ENCODE measurements at regions not wholly inside any gene's neighbourhood (a gene's known extent, or its start where the extent isn't known, plus 50 kb on each side); places are given as distances from the start of the nearest gene placed in this dataset.

- no peak for TF ChIP-seq CTCF (IDR thresholded peaks at IDR 0.05)
- intact Hi-C loops (cut with DNase I; ENCODE audit: low total_unique reads) = no loop called here
Measured at GRCh38 chr11:113596658-113597057, 109.5 kb downstream of the TMPRSS5 start.

DNA sequence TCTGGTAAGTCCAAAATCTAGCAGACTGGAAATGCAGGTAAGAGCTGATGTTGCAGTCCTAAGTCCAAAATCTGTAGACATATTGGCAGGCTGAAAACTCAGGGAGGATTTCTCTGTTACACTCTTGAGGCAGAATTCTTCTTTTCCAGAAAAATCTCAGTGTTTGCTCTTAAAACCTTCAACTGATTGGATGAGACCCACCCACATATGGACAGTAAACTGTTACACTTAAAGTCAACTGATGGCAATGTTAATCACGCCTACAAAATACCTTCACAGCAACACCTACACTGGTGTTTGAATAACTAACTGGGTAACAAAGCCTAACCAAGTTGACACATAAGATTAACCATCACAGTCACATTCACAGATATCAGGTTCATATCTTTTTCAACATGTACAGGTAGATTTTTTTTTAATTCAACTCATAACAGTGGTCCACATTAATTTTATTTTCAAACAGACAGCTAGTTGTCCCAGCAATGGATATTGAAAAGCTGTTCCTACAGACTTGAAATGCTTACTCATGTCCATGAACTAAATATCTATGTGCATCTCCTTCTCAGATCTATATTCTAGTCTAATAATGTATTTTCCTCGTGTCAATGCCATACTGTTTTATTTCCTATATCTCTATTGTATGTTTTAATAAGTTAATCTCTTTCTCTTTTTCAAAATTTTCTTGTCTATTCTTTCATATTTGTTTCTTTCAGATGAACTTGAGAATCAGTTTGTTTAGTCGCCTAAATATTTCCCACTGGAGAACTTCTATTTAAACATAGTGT, 110.1 kb downstream of the TMPRSS5 start:
- intact Hi-C loops (cut with DNase I; ENCODE audit: low total_unique reads) = no loop called here
- no peaks in the 10 kb centered on the region for H3K27me3 ChIP-seq

More at GRCh38 chr11:113596658-113597057, 109.5 kb downstream of the TMPRSS5 start:
- no peak overlapping the region for H3K27ac ChIP-seq
- peaks cover 0 to 18% (median 7%) of the 10 kb centered on the region in 4 donors for H3K4me1 ChIP-seq
- no peaks in the 10 kb centered on the region for H3K36me3 ChIP-seq
- H3K9me3 ChIP-seq = no peaks in the 10 kb centered on the region
- no peak for DNase-seq
- no peak overlapping the region for H3K4me3 ChIP-seq
- no peaks in the 10 kb centered on the region for H3K27me3 ChIP-seq

DNA sequence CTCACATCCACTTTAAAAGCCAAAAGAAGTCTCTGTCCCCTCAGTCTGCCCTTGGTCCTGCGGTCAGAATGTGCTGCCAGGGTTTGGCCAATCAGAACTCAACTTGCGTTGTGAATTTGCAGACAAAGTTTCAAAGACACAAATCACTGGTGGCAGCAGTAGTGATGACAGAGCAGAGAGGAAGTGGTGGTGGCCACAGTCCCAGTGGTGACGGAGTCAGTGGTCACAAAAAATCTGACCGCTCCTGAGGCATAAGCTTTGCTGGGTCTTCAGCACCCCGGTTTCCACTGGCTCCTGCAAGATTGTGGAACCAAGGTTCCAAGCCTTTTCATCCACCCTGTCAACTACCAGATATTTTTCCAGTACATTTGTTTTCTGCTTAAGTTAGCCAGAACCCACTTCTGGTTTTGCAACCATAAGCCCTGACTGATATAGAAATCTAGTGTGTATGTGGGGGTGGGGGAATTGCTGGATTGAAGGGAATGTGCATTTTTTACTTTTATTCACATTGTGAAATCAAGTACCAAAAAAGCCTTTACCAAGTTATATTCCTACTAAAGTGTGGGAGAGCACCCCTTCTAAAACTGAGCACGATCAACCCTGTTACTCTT, 112.3 kb downstream of the TMPRSS5 start:
- Histone ChIP-seq H3K27ac (peak overlapping the region in 1 of 2 donors; percentile 22), H3K36me3 (no peaks in the 10 kb centered on the region), H3K4me3 (no peak overlapping the region), H3K4me1 (peaks cover 0 to 18% (median 7%) of the 10 kb centered on the region in 4 donors), H3K9me3 (no peaks in the 10 kb centered on the region), H3K27me3 (no peaks in the 10 kb centered on the region)
- intact Hi-C loops (cut with DNase I; ENCODE audit: low total_unique reads) = no loop called here
- DNase-seq = no peak
- no peak for TF ChIP-seq CTCF (IDR thresholded peaks at IDR 0.05)

More for the DNA sequence above, 110.1 kb downstream of the TMPRSS5 start:
- TF ChIP-seq CTCF (IDR thresholded peaks at IDR 0.05) = no peak
- H3K4me1 ChIP-seq = peaks cover 0 to 18% (median 7%) of the 10 kb centered on the region in 4 donors
- no peak for DNase-seq
- H3K4me3 ChIP-seq = no peak overlapping the region
- no peak overlapping the region for H3K27ac ChIP-seq
- H3K36me3 ChIP-seq = no peaks in the 10 kb centered on the region
- no peaks in the 10 kb centered on the region for H3K9me3 ChIP-seq

DNA sequence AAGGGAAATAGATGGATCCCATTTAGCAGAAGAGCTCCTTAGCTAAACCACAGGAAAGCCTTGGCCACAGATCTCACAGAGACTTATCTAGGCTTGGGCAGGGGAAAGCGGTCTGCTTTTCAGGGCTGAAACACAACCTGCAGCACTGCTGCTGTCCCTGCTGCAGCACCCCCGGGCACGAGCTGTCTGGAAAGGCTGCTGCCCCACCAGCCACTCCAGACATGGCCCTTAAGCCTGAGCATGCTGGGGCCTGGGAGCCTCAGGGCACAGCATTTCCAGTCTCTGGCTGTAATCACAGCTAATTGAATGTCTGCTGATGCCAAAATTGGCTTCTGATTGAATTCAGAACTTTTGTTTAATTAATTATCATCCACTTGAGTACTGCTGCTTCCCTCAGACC, 115.0 kb downstream of the TMPRSS5 start:
- Histone ChIP-seq H3K36me3 (no peaks in the 10 kb centered on the region), H3K27me3 (no peaks in the 10 kb centered on the region), H3K9me3 (no peaks in the 10 kb centered on the region), H3K4me3 (no peak overlapping the region), H3K27ac (no peak overlapping the region), H3K4me1 (peaks cover 0 to 18% (median 7%) of the 10 kb centered on the region in 4 donors)
- intact Hi-C loops (cut with DNase I; ENCODE audit: low total_unique reads) = no loop called here
- DNase-seq = no peak
- TF ChIP-seq CTCF (IDR thresholded peaks at IDR 0.05) = no peak

GRCh38 chr11:113587308-113587739, 112.1 kb upstream of the DRD2 start:
- Histone ChIP-seq H3K27ac (no peak overlapping the region), H3K9me3 (no peaks in the 10 kb centered on the region), H3K4me3 (no peak overlapping the region), H3K4me1 (no peaks in the 10 kb centered on the region), H3K27me3 (no peaks in the 10 kb centered on the region), H3K36me3 (no peaks in the 10 kb centered on the region)
- no peak for TF ChIP-seq CTCF (IDR thresholded peaks at IDR 0.05)
- DNase-seq = no peak
- intact Hi-C loops (cut with DNase I; ENCODE audit: low total_unique reads) = no loop called here
